Ramos (cell line): ENCODE measurements at regions not wholly inside any gene's neighbourhood (a gene's known extent, or its start where the extent isn't known, plus 50 kb on each side); places are given as distances from the start of the nearest gene placed in this dataset.

Experiments used
- in situ Hi-C: fragments of 300-500 bp; cut with MboI; formaldehyde crosslinking; loops from one replicate; pipeline ENCODE4 v1.14.3; 2022; ENCODE audit warnings: low sequenced_read_pairs; ENCODE audit not compliant: unreplicated experiment

GRCh38 chr17:71257096-71257495, 863.7 kb upstream of the SOX9 start:
- in situ Hi-C loops, result no loop called here

GRCh38 chr17:71260366-71260940, 860.4 kb upstream of the SOX9 start:
- in situ Hi-C loops, result no loop called here

DNA sequence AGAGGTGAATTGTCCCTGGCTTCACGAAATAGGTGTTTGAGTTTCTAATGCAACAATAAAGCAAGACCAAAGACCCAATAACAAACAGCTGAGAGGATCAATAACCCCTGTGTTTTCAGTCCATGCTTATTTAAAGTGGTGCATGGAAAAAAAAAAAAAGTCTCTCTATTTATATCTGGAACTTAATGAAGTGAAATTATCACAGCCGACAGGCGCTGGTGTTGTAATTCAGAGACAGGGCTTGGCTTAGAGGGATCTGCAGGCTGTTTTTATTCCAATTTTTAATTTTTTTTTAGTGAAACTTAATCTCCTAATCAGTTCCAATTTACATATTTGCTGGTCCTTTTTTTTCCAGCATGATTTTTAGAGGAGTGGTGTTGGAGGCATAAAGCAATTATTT, 858.2 kb upstream of the SOX9 start:
- in situ Hi-C loops, result no loop called here

DNA sequence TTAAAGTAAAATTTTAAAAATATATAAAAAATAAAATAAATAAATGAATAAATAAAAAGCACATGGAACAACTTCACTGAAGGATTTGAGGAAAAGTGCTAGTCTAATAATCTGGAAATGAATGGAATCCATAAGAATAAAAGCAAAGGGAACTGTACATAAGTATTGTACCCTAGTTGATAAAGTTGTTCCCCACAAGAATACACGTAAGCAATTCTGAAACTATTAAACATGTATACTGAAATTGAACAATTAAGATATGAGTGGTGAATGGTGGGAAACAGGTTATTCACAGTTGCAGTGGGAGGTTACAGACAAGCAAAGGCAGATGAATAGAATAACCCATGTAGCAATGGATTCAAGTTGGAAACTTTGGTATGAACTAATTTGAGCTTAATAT, 853.2 kb upstream of the SOX9 start:
- in situ Hi-C loops, result no loop called here

GRCh38 chr17:71269201-71269600, 851.6 kb upstream of the SOX9 start:
- in situ Hi-C loops, result no loop called here

GRCh38 chr17:71273441-71273840, 847.4 kb upstream of the SOX9 start:
- in situ Hi-C loops, result no loop called here

GRCh38 chr17:71276079-71276478, 844.7 kb upstream of the SOX9 start:
- in situ Hi-C loops, result no loop called here

GRCh38 chr17:71283486-71283885, 837.3 kb upstream of the SOX9 start:
- in situ Hi-C loops, result no loop called here

DNA sequence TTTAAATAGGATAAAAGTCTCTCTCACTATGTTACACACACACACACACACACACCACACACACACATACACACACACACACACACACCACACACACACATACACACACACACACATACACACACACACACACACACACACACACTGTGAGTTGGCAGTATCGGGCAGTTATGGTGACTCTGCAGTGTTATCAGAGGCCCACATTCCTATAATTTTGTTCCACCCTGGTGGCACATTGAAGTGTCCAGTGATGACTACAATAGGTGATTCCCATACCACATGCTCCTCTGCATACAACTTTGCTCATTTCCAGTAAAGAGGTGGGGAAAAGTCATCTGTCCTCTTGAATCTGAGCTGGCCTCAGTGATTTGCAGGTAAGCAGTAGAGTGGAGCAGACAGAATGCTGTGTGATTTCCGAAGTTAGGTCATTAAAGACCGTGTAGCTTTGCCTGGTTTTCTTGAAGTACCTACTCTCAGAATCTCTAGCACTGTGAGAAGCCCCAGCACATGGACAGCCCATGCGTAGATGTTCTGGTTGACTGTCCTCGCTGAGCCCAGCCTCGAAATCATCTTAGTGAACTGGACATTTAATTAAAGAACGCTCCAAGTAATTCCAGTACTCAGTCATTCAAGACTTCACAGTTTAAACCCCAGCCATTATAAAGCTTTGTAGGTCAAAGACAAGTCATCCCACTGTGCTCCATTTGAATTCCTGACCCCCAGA, 836.6 kb upstream of the SOX9 start:
- in situ Hi-C loops, result no loop called here

DNA sequence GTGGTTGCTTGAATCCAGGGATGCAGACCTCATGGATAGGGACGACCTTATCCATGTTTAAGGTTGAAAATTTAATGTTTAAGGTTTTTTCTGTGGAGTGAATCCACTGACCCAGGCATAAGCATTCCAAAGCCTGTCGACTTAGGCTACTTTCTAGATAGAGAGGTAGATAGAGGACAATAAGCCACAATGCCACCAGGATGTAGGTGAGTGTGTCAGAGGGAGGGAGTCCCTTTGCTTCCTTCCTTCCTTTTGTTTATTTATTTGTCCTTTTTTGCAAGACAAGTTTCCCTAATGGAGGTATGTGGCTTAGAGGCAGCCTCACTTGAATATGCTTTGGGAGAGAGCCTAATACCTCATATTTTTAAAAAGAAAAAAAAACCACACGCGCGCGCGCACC, 834.2 kb upstream of the SOX9 start:
- in situ Hi-C loops, result no loop called here

DNA sequence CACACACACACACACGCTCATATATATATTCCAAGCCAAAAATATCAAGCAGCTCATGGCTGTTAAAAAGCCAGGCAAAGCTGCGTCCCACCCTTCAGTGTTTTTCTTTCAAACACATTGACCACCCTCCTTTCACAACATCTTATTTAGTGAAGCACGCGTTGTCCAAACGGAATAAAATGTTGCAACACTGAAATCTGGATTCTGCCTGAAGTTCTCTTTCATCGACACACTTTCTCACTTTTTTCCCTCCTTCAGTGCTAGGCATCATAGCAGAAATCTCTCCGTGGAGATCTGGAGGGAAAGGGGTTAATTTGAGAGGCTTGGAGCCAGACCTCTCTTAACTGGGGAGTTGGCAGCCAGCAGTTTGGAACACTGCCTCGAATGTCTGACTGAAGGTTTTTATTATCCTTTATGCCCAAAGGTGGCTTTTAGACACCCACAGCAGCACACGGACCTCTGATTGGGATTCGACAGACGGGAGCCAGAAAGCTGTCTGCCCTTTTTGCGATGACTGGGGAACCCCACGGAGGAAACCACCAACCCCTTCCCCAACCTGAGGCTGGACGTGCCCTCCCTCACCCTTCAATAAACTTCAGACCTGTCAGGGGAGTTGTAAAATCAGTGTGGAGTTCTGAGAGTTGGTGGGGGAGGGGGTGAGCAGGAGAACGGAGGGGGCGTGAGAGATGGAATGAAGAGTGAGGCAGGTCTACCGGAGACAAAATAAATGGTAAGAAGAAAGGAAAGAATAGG, 833.6 kb upstream of the SOX9 start:
- in situ Hi-C loops, result no loop called here

- in situ Hi-C loops, result no loop called here
Observed at GRCh38 chr17:71292006-71292405, 828.8 kb upstream of the SOX9 start.

- in situ Hi-C loops, result no loop called here
Observed at GRCh38 chr17:71296005-71296404, 824.8 kb upstream of the SOX9 start.

GRCh38 chr17:71301063-71301462, 819.8 kb upstream of the SOX9 start:
- in situ Hi-C loops, result no loop called here

DNA sequence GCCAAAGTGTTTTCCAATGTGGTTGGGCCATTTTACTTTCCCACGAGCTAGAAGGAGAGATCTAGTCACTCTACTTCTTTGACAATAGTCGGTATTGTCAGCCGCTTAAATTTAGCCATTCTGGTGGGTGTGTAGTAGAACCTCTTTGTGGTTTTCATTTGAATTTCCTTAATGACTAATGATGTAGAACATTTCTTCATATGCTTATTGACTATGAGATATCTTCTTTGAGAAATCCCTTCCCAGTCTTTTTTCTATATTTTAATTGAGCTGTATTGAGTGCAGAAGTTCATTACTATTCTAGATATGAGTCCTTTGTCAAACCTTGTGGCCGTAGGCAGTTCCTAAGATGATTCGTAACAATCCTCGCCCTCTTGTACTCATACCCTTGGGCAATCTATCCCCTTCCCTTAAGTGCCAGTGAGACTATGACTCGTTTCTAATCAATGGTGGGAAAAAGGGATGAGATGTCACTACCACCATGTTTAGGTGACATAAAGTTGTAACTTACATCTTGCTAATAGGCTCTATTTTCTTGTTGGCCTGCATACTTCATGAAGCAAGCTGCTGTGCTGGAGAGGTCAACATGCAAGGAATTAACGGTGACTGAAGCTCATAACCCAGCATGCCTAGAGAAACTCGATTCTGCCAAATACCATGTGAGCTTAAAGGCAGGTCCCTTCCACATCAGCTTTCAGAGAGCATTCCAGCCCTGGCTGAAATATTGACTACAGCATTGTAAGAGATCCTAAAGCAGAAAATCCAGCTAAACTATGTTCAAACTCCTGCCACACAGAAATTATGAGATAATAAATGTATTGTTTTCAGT, 817.9 kb upstream of the SOX9 start:
- in situ Hi-C loops, result no loop called here

DNA sequence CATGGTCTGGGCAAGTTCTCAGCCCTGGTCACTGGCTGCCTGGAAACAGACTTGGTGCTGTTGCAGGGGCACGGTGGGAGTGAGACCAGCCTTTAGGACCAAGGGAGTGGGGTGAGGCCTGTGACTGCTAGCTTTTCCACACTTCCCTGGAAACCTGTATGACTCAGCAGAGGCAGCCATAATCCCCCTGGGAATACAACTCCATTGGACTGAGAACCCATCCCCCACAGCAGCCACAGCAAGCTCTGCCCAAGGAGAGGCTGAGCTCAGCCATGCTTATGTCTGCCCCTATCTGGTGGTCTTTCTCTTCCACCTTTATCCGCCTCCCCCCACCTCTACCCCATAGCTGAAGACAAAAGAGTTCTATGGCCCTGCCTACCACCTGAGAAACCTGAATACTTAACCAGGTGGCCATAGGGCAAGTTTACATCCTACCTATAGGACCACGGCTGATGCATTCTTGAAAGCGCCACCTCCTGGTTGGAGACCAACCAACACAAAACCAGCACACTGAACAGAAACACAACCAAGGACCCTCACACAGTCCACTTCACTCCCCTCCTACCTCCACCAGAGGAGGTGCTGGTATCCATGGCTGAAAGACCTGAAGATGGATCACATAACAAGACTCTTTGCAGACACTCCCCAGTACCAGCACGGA, 816.2 kb upstream of the SOX9 start:
- in situ Hi-C loops, result no loop called here

DNA sequence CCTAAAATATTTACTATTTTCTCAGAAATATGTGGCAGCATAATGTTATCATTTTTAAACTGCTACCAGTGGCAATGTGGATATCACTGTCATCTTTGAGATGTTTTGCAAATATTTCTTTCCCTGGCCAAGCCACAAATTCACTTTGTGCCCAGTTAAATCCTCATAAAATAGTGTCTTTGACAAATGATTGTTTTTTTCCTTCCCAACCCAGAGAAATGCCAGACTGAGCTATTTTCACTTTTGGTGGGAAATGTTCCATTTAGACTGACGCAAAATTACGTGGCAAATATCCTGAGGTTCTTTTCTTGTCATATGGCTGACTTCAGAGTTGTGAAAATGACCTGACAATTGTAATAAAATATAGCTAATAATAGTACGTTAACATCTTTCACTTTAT, 807.0 kb upstream of the SOX9 start:
- in situ Hi-C loops, result no loop called here

DNA sequence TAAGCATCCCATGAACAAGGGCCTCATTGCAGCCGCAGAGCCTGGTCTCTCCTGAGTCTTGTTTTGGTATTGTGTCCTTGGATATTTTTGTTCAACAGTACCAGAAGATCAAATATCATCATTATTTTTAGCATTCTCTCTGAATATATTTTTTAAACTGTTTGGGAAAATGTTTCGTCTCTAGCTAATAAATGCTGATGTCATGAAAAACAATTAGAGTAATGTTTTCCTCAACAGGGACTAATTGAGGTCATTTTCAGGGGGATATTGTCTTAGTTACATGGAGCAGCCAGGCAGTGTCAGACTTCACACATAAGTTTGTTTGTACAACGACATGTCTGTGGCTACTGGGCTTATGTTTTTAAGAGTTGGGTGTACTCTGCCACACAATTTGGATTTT, 805.3 kb upstream of the SOX9 start:
- in situ Hi-C loops, result no loop called here

DNA sequence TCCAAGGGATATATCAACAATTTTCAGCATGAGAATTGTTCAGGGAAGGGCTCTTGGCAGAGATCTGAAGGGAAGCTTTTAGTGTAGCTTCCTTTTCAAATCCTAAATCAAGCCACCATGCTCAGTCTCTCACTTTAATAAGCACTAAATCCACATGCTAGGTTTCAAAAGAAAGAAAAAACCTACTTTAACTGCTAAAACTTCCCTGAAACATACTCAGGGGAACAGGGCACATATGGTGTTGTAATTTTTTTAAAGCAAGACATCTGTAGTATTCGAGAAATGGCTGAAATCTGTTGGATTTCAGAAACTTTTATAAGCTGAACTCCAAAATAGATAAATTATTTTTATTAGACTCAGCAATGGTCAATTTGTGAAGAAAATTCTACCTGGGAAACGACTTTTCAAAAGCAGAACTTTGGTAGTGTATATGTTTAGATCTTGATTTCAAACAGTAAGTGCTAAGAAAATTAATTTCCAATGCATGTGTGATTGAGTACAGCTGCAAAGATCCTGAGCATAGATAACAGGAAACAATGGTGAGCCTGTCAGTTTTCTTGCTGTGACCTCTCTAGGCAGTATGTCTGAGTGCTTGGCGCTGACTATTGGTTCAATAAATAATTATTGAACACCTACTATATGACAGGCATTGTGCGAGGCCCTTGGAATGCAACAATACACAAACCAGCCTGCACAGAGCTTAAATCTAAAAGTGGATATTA, 804.5 kb upstream of the SOX9 start:
- in situ Hi-C loops, result no loop called here
